GM19324 (cell line): ENCODE measurements at regions not wholly inside any gene's neighbourhood (a gene's known extent, or its start where the extent isn't known, plus 50 kb on each side); places are given as distances from the start of the nearest gene placed in this dataset.
"Not testable (repeated sequence)": the region's sequence is repeated elsewhere in the genome, so short reads cannot be mapped to it uniquely, and the experiment has no call there.

ENCODE experiments used
- ATAC-seq: cut with Tn5 transposase; IDR thresholded peaks from one replicate; pipeline ENCODE4 v1.9.1; 2021; ENCODE audit warnings: mild to moderate bottlenecking, moderate library complexity; ENCODE audit not compliant: unreplicated experiment, low FRiP score

DNA sequence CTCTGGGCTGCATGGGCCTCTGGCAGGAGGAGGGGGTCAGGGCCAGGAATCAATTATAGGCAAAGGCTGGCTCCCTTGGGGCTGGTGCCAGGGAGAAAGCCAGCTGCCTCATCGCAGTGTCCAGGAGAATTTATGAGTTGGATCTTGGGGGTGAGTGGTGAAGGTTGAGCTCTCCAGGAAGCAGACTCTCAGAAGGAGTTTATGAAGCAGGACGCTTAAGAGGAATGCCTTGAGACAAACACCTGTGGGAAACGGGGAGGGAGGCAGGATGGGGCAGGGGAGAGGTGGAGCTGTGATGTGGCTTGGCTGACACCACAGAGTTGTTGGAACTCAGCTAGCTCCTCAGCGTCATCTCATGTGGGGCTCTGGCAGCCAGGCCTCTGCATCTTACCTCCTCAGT lies 428.5 kb downstream of the RPS24 start:
- no peak for ATAC-seq

DNA sequence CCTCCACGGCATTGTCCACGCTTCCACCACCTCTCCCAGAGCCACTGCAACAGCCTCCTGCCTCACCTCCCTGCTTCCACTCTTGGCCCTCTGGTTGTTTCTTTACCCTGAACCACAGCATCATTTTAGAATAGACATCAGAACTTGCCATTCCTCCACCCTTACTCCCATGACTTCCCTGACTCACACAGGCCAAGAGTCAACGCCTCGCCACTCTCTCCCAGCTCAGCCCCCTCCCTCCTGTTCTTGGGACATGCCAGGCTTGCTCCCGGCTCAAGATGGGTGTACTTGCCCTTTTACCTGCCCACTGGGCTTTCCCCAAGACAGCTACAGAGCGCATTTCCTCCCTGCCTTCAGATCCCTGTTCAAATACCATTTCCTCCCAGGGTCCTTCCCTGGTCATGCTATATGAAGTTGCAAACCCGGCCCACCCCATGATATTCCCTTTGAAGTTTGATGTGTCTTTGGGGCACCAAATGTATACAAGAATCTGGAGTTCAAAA lies 429.1 kb downstream of the RPS24 start:
- ATAC-seq, result no peak

DNA sequence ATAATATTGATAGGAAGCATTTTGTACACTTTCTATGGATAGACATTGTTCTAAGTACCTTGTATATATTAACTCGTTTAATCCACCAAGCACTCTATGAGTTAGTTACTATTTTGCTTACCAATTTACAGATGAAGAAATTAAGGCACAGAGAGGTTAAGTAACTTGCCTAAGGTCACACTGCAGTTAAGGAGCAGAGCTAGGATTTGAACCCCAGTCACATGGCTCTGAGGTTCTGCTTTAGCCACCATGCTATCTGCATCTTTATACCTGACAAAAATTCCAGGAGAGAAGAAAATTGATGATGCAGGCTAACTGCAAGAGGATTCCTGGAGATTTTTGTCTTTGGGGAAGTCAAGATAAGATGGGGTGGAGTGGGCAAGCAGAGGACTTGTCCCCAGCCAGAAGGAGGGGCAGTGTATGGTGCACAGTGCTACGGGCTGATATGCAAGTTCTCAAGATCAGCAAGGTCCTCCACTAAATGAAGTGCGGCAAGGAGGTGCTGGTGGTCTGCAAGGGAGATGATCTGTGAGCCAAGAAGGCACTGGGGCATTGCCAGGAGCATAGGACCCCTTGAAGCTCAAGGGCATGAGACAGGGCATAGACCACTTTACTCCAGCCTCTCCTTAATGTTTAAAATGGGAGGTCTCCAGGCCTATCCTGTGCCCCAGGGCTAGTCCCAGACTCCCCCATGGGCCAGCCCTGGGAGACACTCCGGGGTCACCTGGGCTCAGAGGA lies 430.6 kb downstream of the RPS24 start:
- ATAC-seq, result no peak

DNA sequence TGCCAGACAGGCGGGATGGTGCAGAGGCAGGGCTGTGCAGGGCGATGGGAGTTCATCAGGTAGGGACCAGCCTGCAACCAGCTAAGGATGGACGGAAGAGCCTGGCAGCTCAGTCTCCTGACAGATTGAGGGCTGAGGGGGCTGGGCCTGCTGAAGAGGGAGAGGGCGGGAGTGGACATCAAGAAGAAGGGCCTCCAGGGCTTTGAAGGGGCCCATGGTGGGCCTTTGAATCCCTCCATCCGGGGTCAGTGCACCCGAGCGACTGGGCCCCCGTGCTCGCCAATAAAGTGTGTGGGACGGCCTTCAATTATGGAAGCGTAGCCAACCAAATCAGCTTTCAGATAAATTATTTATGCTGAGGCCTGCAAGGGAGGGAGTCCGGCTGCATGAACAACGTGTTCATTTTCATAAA lies 431.2 kb downstream of the RPS24 start:
- ATAC-seq, result no peak

DNA sequence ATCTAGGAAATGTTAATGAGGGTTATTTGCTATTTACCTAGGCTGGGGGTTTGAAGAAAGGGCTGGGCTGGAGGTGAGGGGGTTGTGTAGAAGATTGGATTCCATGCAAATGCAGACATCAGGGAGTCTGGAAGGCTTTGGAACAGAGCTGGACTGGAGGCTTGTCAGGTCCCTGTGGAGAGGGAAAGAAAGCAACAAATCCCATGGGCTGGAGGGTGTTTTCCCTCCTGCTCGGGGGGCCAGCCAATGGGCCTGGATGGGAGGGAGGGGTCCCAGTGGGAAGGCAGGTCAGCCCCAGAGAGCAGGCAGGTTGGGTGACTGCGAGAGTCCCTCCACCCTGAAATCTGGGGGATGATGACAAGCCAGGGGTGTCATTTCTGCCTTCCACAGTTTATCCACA lies 431.8 kb downstream of the RPS24 start:
- no peak for ATAC-seq

DNA sequence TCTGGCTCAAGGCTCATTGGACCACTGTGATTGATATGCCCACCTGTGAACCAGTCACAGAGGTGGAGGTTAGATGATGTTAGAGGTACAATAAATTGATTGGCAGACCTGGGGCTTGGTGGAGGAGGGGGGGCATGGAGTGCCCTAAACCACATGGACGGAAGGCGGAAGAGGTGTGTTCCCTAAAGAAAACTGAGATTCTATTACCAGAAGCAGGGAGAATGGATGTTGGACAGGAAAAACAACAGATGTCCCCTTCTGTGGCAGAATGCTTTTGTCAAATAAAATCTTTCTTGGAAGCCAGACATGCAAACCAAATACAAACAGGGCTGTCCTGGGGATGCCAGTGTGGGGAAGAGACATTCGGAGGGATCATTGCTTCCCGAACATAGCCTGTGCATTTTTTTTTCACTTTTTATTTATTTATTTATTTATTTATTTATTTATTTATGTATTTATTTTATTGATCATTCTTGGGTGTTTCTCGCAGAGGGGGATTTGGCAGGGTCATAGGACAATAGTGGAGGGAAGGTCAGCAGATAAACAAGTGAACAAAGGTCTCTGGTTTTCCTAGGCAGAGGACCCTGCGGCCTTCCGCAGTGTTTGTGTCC lies 433.9 kb downstream of the RPS24 start:
- no peak for ATAC-seq

DNA sequence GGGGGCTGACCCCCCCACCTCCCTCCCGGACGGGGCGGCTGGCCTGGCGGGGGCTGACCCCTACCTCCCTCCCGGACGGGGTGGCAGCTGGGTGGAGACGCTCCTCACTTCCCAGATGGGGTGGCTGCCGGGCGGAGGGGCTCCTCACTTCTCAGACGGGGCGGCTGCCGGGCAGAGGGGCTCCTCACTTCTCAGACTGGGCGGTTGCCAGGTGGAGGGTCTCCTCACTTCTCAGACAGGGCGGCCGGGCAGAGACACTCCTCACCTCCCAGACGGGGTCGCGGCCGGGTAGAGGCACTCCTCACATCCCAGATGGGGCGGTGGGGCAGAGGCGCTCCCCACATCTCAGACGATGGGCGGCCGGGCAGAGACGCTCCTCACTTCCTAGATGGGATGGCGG lies 435.1 kb downstream of the RPS24 start:
- ATAC-seq, result not testable (repeated sequence)

DNA sequence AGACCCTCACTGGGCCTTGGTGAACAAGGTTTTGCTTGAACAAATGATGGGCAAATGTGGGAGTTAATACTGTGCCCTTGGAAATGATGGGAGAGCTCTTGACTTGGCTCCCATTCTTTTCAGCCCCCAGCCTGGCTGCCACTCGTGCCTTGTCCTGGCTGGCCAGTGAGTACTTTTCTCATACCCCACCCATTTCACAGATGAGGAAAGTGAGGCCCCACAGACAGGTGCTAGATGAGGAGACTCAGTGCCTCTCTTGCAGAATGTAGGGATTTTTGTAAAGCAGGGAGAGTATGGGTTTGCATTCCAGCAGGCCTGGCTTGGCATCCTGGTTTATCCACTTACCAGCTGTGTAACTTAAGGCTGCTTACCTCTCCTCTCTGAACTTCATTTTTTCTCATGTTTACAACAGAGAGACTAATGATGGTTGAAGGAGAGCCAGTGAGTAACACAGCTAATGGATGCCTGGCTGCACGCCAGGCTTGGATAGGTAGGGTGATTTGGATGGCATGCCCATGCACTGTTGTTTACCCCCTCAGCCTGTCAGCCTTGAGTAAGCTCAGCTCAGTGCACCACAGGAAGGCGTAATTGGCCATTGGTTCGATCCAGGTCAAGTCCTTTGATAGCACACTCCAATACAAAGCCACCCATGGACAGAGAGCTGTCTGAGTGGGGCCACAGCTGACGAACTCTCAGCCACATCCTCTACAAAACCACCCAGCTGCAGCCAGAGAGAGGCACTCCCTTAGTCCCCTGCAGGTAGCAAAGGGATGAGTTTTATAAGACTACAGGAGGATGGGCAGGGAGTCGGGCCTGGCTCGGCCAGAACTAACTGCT lies 436.8 kb downstream of the RPS24 start:
- ATAC-seq, result no peak

DNA sequence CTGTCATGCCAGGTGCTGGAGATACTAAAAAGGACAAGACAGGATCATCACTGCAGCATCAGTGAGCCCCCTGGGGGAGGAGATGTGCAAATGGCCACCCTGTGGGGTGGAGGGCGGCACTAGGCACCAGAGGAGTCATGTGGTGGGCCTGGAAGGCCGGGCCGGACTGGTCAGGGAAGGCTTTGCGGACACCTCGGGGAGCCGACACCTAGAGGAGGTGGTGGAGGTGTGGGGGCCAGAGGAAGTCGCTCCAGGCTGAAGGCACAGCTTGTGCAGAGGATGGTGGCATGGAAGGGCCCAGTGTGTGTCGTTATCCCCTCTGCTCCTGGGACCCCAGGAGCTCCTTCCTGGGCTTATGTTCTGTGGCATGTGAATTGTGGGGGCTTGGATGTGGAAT lies 437.7 kb downstream of the RPS24 start:
- ATAC-seq, result no peak

DNA sequence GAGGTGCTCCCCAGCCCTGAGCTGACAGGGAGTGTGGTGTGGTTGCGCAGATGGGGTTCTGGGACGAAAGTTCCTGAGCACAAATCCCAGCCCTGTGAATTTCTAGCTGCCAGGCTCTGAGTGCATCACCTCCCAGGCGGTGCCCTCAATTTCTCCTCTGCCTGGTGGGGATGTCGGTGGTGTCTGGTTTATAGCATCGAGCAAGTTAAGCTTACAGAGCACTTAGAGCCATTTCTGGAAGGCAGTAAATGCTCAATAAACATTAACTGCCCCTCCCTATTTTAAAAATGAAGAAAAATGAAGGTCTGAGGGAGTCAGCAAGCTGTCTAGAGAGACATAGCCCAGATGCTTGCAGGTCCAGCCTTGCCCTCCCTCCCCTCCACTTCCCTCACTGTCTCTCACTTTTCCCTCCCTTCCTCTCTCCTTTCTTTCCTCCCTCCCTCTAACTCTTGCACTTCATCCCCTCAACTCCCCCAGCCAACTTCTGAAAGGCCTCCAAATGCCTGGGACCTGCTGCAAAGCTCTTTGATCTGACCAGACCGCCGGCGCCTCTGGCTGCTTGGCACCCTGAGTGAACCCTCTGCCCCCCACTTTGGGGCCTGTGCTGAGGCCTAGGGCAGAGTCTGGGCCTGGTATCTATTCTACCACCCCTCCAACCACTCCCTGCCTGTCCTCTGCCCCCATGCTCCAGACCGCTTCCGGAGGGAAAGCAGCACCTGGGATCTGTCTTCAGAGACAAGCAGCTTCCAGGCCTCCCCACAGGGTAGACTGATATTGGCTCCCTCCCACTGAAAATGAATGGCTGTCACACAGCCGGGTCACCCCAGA lies 438.3 kb downstream of the RPS24 start:
- ATAC-seq, result no peak

DNA sequence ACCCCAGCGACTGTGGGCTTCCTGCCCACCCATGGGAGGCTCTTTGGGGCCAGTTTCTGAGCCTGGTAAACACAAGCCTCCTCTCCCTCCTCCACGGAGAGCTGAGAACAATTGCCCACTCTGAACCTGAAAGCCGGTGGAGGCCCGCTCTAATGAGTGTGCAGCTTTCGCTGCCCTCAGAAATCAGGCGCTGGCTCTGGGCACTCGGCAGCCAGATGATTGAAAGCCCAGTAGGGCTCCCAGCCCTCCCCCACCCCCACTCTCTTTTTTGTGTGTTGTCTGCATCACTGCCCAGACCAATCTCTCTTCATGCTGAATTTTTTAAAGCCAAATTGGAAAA lies 438.9 kb downstream of the RPS24 start:
- no peak for ATAC-seq

DNA sequence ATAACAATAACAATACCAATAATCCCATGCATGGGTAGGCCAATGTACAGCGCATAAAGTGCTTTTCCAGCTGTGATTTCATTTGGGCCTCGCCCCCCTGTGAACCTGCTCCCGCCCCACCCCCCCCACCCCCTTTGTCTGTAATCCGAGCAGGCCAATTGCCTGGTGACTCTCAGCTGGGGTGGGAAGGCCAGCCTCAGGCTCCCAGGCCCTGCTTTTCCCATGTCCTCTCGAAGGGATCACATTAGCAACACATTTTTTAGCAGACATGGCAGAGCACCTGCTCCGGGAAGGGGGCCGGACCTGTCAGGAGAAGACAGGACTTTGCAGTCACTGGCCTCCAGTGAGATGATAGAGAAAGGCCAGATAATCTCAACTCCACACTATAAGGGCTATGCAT lies 439.3 kb downstream of the RPS24 start:
- ATAC-seq, result no peak

DNA sequence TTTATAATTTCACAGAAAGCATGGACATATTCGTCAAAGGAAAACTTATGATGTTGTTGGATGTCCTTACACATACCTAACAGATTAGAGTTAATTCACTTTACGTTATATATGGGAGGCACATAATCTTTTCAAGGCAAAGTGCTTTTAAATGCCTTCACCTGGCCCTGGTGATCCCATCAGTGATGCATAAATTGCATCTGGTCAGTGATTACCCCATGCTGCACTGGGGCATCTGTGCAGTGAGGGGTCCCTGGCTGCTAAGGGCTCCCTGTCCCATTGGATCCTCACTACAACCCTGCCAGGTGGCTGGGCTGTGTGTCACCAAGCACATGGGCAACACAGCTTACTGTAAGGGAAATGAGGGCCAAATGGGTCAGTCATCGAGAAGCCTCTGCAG lies 441.1 kb downstream of the RPS24 start:
- ATAC-seq, result no peak

DNA sequence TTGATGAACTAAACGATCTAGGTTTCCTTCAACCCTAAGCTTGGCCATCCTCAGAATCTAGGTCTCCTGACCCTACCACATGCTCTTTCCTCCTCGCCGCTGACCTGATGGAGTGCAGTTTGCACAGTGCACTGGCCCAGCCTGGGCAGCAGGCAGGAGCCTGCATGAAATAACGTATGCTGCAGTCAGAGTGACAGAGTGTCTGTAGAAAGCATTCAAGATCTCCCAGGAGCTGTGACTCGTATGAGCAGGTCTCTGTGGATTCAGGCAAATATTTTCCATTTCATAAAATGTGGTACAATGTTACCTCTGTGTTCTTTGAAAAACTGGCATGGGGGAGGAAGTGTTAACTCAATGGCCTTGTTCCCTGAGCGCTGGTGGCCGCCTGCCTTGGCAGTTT lies 441.8 kb downstream of the RPS24 start:
- no peak for ATAC-seq

DNA sequence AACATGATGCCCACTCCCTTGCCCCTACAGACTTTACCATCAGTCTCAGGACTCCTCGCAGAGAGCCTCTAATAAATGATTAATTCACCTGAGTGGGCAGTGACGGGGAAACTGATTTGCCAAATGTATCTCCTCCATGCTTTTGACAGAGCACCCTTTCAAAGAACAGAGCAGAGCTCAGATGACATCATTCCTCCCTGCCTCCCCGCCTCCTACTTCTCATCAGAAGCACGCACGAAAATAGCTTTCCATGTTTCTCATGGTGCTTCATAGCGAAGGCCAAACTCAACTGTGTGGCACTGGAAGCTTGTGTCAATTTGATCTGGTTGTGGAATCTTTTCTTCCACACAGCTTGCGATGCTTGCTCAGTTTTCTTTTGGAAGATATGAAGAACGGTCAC lies 442.5 kb downstream of the RPS24 start:
- no peak for ATAC-seq

DNA sequence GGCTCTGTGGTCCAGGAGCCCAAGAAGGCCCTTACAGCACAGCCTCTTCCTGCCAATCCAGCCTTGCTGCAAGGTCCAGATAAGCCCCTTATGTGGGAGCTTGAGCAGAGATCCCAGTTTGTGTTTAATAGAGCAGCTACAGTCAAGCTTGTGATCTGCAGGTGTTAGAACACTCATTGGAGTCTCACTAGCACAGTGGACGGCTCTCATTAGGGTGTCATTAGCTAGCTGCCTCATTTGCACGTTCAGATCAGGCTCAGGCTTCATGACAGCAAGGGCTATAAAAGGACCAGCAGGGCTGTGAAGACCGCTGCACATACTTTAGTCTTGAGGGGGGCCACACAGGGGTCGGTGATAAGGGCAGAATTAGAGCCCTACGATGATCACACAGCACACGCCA lies 443.2 kb downstream of the RPS24 start:
- ATAC-seq, result no peak

DNA sequence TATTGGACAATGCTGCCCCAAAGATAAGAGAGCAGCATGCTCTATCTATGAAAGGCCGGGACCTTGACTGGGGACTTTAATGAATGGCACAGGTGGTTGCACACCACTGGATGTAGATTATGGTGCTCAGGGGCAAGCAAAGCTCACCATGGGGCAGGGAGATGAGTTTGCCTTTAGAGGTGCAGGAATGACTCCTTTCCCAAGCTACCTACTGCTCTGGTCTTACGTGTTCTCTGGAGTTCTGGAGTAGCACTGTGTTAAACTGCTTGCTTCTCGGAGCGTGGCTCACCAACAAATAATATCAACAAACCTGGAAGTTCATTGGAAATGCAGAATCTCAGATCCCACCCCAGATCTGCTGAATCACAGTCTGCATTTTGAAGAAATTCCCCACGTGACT lies 445.3 kb downstream of the RPS24 start:
- ATAC-seq, result no peak

DNA sequence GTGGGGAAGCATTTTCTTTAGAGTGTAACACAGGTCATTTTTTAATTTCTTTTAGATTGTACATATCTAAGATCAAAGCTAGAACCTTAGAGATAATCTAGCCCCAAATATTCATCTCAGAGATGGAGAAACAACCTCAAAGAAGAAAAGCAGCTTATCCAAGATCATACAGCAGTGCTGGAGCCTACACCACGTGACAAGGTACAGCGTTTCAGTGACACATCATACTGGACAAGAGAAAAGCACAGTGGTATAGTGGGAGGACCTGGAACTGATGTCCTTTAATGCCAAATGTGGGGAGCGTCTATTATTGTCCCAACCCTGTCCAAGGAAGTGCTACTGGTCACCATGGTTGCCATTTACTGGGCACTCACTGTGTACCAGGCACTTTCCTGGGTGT lies 445.8 kb downstream of the RPS24 start:
- ATAC-seq, result no peak

DNA sequence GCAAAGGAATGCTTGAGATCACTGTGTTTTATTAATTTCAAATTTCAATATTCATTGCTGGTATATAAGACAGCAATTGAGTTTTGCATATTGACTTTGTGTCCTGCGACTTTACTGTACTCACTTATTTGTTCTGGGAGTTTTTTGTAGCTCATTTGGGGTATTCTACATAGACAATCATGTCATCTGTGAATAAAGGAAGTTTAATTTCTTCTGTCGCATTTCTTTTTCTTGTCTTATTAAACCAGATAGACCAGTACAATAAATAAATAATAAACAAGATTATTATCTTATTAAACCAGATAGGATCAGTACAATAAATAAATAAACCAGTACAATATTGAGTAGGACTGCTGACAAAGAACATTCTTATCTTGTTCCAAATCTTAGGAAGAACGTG lies 448.2 kb downstream of the RPS24 start:
- no peak for ATAC-seq

DNA sequence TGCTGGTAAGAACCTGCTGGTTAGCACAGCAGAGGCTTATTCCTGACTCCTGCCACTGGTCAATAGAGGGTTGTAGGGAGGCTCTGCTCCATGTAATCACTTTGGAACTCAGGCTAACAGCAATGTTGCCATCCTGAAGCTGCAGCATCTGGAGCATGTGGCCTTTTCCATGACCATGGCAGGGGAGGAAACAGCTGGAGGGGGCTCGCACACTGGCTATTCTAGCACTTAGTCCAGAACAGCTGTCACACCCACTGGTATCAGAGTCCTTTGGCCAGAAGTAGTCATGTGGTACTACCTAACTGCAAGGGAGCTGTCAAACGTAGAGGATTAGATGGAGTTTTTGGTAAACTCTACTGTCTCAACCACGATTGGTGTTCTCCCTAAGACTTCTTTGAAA lies 450.0 kb downstream of the RPS24 start:
- no peak for ATAC-seq

DNA sequence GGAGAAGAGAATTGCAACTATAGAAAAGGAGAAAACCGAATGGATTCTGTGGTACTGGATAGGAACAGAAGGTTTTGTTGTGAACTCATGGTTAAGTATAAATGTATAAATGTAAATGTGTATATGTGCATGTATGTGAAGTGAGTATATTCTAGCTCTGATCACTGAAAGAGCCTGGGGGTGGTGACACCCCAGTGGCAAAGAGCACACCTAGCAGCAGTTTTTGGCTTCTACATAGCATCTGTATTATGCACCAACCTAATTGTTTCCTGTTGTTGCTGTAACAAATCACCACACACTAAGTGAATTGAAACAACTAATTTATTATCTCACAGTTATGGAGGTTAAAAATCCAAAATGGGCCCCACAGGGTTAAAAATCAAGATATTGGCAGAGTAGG lies 455.4 kb downstream of the RPS24 start:
- no peak for ATAC-seq
